H1 (cell line): ENCODE measurements at regions not wholly inside any gene's neighbourhood (a gene's known extent, or its start where the extent isn't known, plus 50 kb on each side); places are given as distances from the start of the nearest gene placed in this dataset.

Experiments
- BRCA1 ChIP-seq: IDR thresholded peaks from 2 replicates; pipeline ENCODE4 v1.6.1; 2012; ENCODE audit warnings: low read depth, low read length, improper control_type of control experiment
- CHD1 ChIP-seq: IDR thresholded peaks from 2 replicates; pipeline ENCODE4 v1.6.1; 2012; ENCODE audit warnings: low read depth, low read length, improper control_type of control experiment
- GABPA ChIP-seq: IDR thresholded peaks from 2 replicates; pipeline ENCODE4 v1.6.1; 2011; ENCODE audit warnings: mild to moderate bottlenecking, low read length, moderate library complexity, borderline replicate concordance; ENCODE audit not compliant: insufficient read depth
- KDM5A ChIP-seq: fragments of 200-600 bp; IDR thresholded peaks from 2 replicates; pipeline ENCODE4 v1.7.1; 2012; ENCODE audit warnings: mild to moderate bottlenecking, low read length, inconsistent platforms, mixed read lengths
- RBBP5 ChIP-seq: IDR thresholded peaks from 2 replicates; pipeline ENCODE4 v1.7.1; 2012; ENCODE audit warnings: low read depth, mild to moderate bottlenecking, inconsistent platforms, low read length, moderate library complexity, borderline replicate concordance
- TAF7 ChIP-seq: optimal IDR thresholded peaks from 2 replicates; pipeline ENCODE3; 2011; ENCODE audit warnings: low read depth, mild to moderate bottlenecking, inconsistent platforms, low read length, moderate library complexity, borderline replicate concordance

DNA sequence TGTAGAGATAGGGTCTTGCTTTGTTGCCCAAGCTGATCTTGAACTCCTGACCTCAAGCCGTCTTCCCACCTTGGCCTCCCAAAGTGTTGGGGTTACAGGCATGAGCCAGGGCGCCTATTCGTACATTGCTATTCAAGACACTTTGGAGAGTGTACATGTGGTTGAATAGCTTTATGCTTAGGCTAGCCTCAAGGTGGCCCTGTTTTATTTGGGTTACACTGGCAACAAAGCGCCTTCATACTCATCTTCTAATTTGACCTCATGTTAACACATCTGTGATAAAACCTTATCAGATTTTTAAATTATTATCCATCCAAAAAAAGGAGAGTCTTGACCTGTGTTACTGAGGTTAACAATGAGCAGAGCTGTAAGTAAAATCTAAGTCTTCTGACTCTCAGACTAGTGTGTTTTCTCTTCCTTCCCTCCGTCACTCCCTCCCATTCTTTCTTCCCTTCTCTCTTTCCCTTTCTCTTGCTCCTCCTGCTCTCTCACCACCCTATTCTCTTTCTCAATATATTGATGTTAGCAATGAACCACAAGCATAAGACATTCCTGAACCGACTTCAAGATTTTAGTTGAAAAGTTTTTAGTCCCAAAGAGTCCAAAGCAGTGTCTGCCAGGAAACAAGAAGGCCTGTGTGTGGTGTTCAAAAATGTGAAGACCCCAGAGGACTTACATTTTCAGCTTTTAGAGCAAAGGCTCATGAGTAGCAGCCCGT is 603.7 kb upstream of the CFAP20DC start (continued):
- TF ChIP-seq RBBP5 (no peak), CHD1 (no peak), KDM5A (no peak), GABPA (no peak), BRCA1 (no peak), TAF7 (no peak)
